MG63 (cell line): ENCODE measurements at regions not wholly inside any gene's neighbourhood (a gene's known extent, or its start where the extent isn't known, plus 50 kb on each side); places are given as distances from the start of the nearest gene placed in this dataset.

Experiments
- DNase-seq: peaks from one replicate; pipeline ENCODE4 v3.0.0-alpha.2; 2020
- H3K27me3 ChIP-seq: fragments of 250-450 bp; sonication (Bioruptor Pico); 2 replicates; pipeline ENCODE4 v1.5.1; 2020; ENCODE audit warnings: mild to moderate bottlenecking, moderate library complexity
- H3K36me3 ChIP-seq: fragments of 250-450 bp; sonication (Bioruptor Pico); 2 replicates; pipeline ENCODE4 v1.5.1; 2020; ENCODE audit warnings: mild to moderate bottlenecking, moderate library complexity
- H3K4me3 ChIP-seq: fragments of 250-450 bp; sonication (Bioruptor Pico); 2 replicates; pipeline ENCODE4 v1.5.1; 2020; ENCODE audit warnings: mild to moderate bottlenecking, moderate library complexity
- H3K9me3 ChIP-seq: fragments of 250-450 bp; sonication (Bioruptor Pico); 2 replicates; pipeline ENCODE4 v1.5.1; 2020; ENCODE audit warnings: mild to moderate bottlenecking, moderate library complexity

- no peaks in the 10 kb centered on the region for H3K9me3 ChIP-seq
- no peak for DNase-seq
- H3K36me3 ChIP-seq = no peaks in the 10 kb centered on the region
- H3K4me3 ChIP-seq = no peak overlapping the region
- no peaks in the 10 kb centered on the region for H3K27me3 ChIP-seq
Observed at GRCh38 chr6:21648475-21649050, 55.0 kb downstream of the SOX4 start.

- Histone ChIP-seq H3K4me3 (no peak overlapping the region), H3K36me3 (no peaks in the 10 kb centered on the region), H3K27me3 (no peaks in the 10 kb centered on the region), H3K9me3 (no peaks in the 10 kb centered on the region)
- no peak for DNase-seq
Observed at GRCh38 chr6:21653323-21653722, 59.8 kb downstream of the SOX4 start.

- H3K36me3 ChIP-seq = no peaks in the 10 kb centered on the region
- no peak overlapping the region for H3K4me3 ChIP-seq
Observed at GRCh38 chr6:21653905-21654304, 60.4 kb downstream of the SOX4 start.

GRCh38 chr6:21654361-21654760 lies 60.8 kb downstream of the SOX4 start:
- Histone ChIP-seq H3K36me3 (no peaks in the 10 kb centered on the region), H3K27me3 (no peaks in the 10 kb centered on the region), H3K4me3 (no peak overlapping the region), H3K9me3 (no peaks in the 10 kb centered on the region)
- no peak for DNase-seq

More at GRCh38 chr6:21653905-21654304, 60.4 kb downstream of the SOX4 start:
- DNase-seq = no peak
- Histone ChIP-seq H3K27me3 (no peaks in the 10 kb centered on the region), H3K9me3 (no peaks in the 10 kb centered on the region)

GRCh38 chr6:21663966-21664313 lies 70.4 kb downstream of the SOX4 start:
- no peaks in the 10 kb centered on the region for H3K36me3 ChIP-seq
- no peak for DNase-seq
- peaks cover 15% of the 10 kb centered on the region for H3K27me3 ChIP-seq
- H3K4me3 ChIP-seq = peak overlapping the region; percentile 37
- H3K9me3 ChIP-seq = no peaks in the 10 kb centered on the region

- H3K27me3 ChIP-seq = peaks cover 15% of the 10 kb centered on the region
- peak; percentile 29 for DNase-seq
Observed at GRCh38 chr6:21664314-21665109, 71.0 kb downstream of the SOX4 start.

GRCh38 chr6:21665110-21665391 lies 71.5 kb downstream of the SOX4 start:
- no peaks in the 10 kb centered on the region for H3K36me3 ChIP-seq
- H3K4me3 ChIP-seq = peak overlapping the region; percentile 37
- H3K9me3 ChIP-seq = no peaks in the 10 kb centered on the region
- peaks cover 15% of the 10 kb centered on the region for H3K27me3 ChIP-seq
- DNase-seq = no peak

More at GRCh38 chr6:21664314-21665109, 71.0 kb downstream of the SOX4 start:
- H3K4me3 ChIP-seq = peak overlapping the region; percentile 37
- H3K9me3 ChIP-seq = no peaks in the 10 kb centered on the region
- no peaks in the 10 kb centered on the region for H3K36me3 ChIP-seq

GRCh38 chr6:21665392-21666200 lies 72.0 kb downstream of the SOX4 start:
- Histone ChIP-seq H3K27me3 (peaks cover 15% of the 10 kb centered on the region), H3K9me3 (no peaks in the 10 kb centered on the region), H3K36me3 (no peaks in the 10 kb centered on the region), H3K4me3 (no peak overlapping the region)
- DNase-seq = no peak

- Histone ChIP-seq H3K36me3 (no peaks in the 10 kb centered on the region), H3K27me3 (peaks cover 15% of the 10 kb centered on the region), H3K9me3 (no peaks in the 10 kb centered on the region), H3K4me3 (no peak overlapping the region)
- no peak for DNase-seq
Observed at GRCh38 chr6:21666201-21666691, 72.7 kb downstream of the SOX4 start.

GRCh38 chr6:21666853-21667681 lies 73.5 kb downstream of the SOX4 start:
- peaks cover 15% of the 10 kb centered on the region for H3K27me3 ChIP-seq
- H3K9me3 ChIP-seq = no peaks in the 10 kb centered on the region
- no peak for DNase-seq
- no peaks in the 10 kb centered on the region for H3K36me3 ChIP-seq
- no peak overlapping the region for H3K4me3 ChIP-seq

GRCh38 chr6:21668795-21669194 lies 75.2 kb downstream of the SOX4 start:
- H3K4me3 ChIP-seq = no peak overlapping the region
- no peaks in the 10 kb centered on the region for H3K36me3 ChIP-seq
- no peak for DNase-seq
- peaks cover 14% of the 10 kb centered on the region for H3K27me3 ChIP-seq
- no peaks in the 10 kb centered on the region for H3K9me3 ChIP-seq

GRCh38 chr6:21676769-21677168 lies 83.2 kb downstream of the SOX4 start:
- Histone ChIP-seq H3K9me3 (no peaks in the 10 kb centered on the region), H3K27me3 (no peaks in the 10 kb centered on the region), H3K36me3 (no peaks in the 10 kb centered on the region), H3K4me3 (no peak overlapping the region)
- DNase-seq = no peak

- DNase-seq = no peak
- Histone ChIP-seq H3K4me3 (no peak overlapping the region), H3K27me3 (no peaks in the 10 kb centered on the region), H3K36me3 (no peaks in the 10 kb centered on the region), H3K9me3 (no peaks in the 10 kb centered on the region)
Observed at GRCh38 chr6:21678990-21679389, 85.4 kb downstream of the SOX4 start.

GRCh38 chr6:21679761-21680265 lies 86.3 kb downstream of the SOX4 start:
- no peaks in the 10 kb centered on the region for H3K9me3 ChIP-seq
- no peaks in the 10 kb centered on the region for H3K36me3 ChIP-seq
- H3K27me3 ChIP-seq = no peaks in the 10 kb centered on the region
- DNase-seq = peak; percentile 33
- no peak overlapping the region for H3K4me3 ChIP-seq

GRCh38 chr6:21680611-21681010 lies 87.1 kb downstream of the SOX4 start:
- DNase-seq = no peak
- no peak overlapping the region for H3K4me3 ChIP-seq
- no peaks in the 10 kb centered on the region for H3K9me3 ChIP-seq
- H3K27me3 ChIP-seq = no peaks in the 10 kb centered on the region
- H3K36me3 ChIP-seq = no peaks in the 10 kb centered on the region

GRCh38 chr6:21690489-21690888 lies 96.9 kb downstream of the SOX4 start:
- H3K4me3 ChIP-seq = no peak overlapping the region
- no peaks in the 10 kb centered on the region for H3K9me3 ChIP-seq

More at GRCh38 chr6:21690489-21690888, 96.9 kb downstream of the SOX4 start:
- Histone ChIP-seq H3K36me3 (no peaks in the 10 kb centered on the region), H3K27me3 (no peaks in the 10 kb centered on the region)
- DNase-seq = no peak
